Endothelial cell of umbilical vein (primary cell): ENCODE measurements at regions not wholly inside any gene's neighbourhood (a gene's known extent, or its start where the extent isn't known, plus 50 kb on each side); places are given as distances from the start of the nearest gene placed in this dataset.

ENCODE experiments used
- BruUV-seq: library from RNA; stranded (reverse); fragments of 400-500 nt; replicated peaks from 2 replicates; lab custom pipeline; 2021; lab: Mats Ljungman, UMichigan
- CTCF ChIA-PET: fragments of 300-600, 350-600 bp; sonication (Branson Sonifier 250); formaldehyde crosslinking; loops from one replicate; lab custom pipeline; 2021; ENCODE audit warnings: antibody characterized with exemption, inconsistent platforms; lab: Charles Lee
- POLR2A ChIA-PET: fragments of 300-600, 350-600 bp; sonication (Branson Sonifier 250); formaldehyde crosslinking; loops from one replicate; lab custom pipeline; 2021; ENCODE audit warnings: antibody characterized with exemption, inconsistent platforms; lab: Charles Lee
- DNase-seq: peaks from one replicate; pipeline ENCODE4 v3.0.0-alpha.2; 2011; ENCODE audit warnings: low read depth, low spot score
- FAIRE-seq: peaks from 2 replicates; lab custom pipeline; 2011; peaks lifted over from hg19 to GRCh38; lab: Jason Lieb, UNC
- H2AFZ ChIP-seq: 2 replicates; pipeline ENCODE4 v1.6.0; 2012; ENCODE audit warnings: low read depth, low read length, control low read depth, inconsistent platforms
- H3K27ac ChIP-seq: 2 replicates; pipeline ENCODE4 v1.5.1; 2011; ENCODE audit warnings: low read depth, mild to moderate bottlenecking, control low read depth, low read length, moderate library complexity; ENCODE audit not compliant: insufficient read depth
- H3K27me3 ChIP-seq, 2 experiments: 2 replicates each; pipeline versions ENCODE4 v1.6.0 to v1.6.1; 2011; ENCODE audit warnings: low read length in 2 of 2, mixed read lengths in 1 of 2; ENCODE audit not compliant: control insufficient read depth in 2 of 2, insufficient read depth in 2 of 2
- H3K36me3 ChIP-seq, 2 experiments: 2 replicates in 1 of 2; 3 replicates in 1 of 2; pipeline ENCODE4 v1.5.1; 2011; ENCODE audit warnings: low read length in 2 of 2, mild to moderate bottlenecking in 1 of 2, moderate library complexity in 1 of 2; ENCODE audit not compliant: control insufficient read depth in 2 of 2, insufficient read depth in 2 of 2; ENCODE audit errors: extremely low read depth in 1 of 2
- H3K4me1 ChIP-seq: 3 replicates; pipeline ENCODE4 v1.5.1; 2011; ENCODE audit warnings: mild to moderate bottlenecking, low read length; ENCODE audit not compliant: control insufficient read depth, insufficient read depth; ENCODE audit errors: extremely low read depth
- H3K4me2 ChIP-seq: 2 replicates; pipeline ENCODE4 v1.6.1; 2011; ENCODE audit warnings: low read length, control low read depth, mixed read lengths; ENCODE audit not compliant: insufficient read depth
- H3K4me3 ChIP-seq, 3 experiments: fragments of 200-600 bp in 1 of 3; sonication (generic), shearing (Covaris generic) in 1 of 3; replicated peaks in 1 of 3; 2 replicates each; pipeline ENCODE4 v1.5.1; 2011 to 2016; ENCODE audit warnings: control low read depth in 3 of 3, low read length in 3 of 3, mild to moderate bottlenecking in 2 of 3, inconsistent platforms in 1 of 3, low read depth in 1 of 3, moderate library complexity in 1 of 3; ENCODE audit not compliant: insufficient read depth in 1 of 3
- H3K79me2 ChIP-seq: 2 replicates; pipeline ENCODE4 v1.6.0; 2012; ENCODE audit warnings: low read length, inconsistent platforms; ENCODE audit not compliant: control insufficient read depth, insufficient read depth
- H3K9ac ChIP-seq: replicated peaks from 2 replicates; pipeline ENCODE3; 2011; ENCODE audit warnings: low read length, control low read depth; ENCODE audit not compliant: insufficient read depth; ENCODE audit errors: extremely low read depth
- H3K9me1 ChIP-seq: replicated peaks from 3 replicates; pipeline ENCODE4 v1.6.0; 2011; ENCODE audit warnings: mild to moderate bottlenecking, low read length; ENCODE audit not compliant: control insufficient read depth, insufficient read depth; ENCODE audit errors: extremely low read depth
- H3K9me3 ChIP-seq: replicated peaks from 2 replicates; pipeline ENCODE4 v1.5.1; 2012; ENCODE audit warnings: low read length, inconsistent platforms; ENCODE audit not compliant: control insufficient read depth, insufficient read depth
- H4K20me1 ChIP-seq: replicated peaks from 2 replicates; pipeline ENCODE3; 2011; ENCODE audit warnings: mild to moderate bottlenecking, low read length; ENCODE audit not compliant: control insufficient read depth, insufficient read depth; ENCODE audit errors: extremely low read depth
- EZH2 ChIP-seq: IDR thresholded peaks from 2 replicates; pipeline ENCODE4 v1.6.1; 2012; ENCODE audit warnings: borderline replicate concordance, low read depth, mild to moderate bottlenecking, moderate library complexity, low read length, inconsistent platforms; ENCODE audit not compliant: severe bottlenecking
- GATA2 ChIP-seq: IDR thresholded peaks from 2 replicates; pipeline ENCODE4 v1.7.0; 2011; ENCODE audit warnings: low read depth, mild to moderate bottlenecking, moderate library complexity, mixed read lengths, low read length; ENCODE audit not compliant: insufficient read length, insufficient read depth
- JUN ChIP-seq: IDR thresholded peaks from 2 replicates; pipeline ENCODE4 v1.6.1; 2011; ENCODE audit warnings: borderline replicate concordance, low read depth; ENCODE audit not compliant: insufficient read length, insufficient read depth
- MAX ChIP-seq: IDR thresholded peaks from 2 replicates; pipeline ENCODE4 v1.6.1; 2011; ENCODE audit not compliant: insufficient read depth, insufficient read length
- MYC ChIP-seq: IDR thresholded peaks from one replicate; pipeline ENCODE4 v1.6.1; 2011; ENCODE audit warnings: mild to moderate bottlenecking, low read depth, low read length
- POLR2A ChIP-seq: IDR thresholded peaks from 2 replicates; pipeline ENCODE4 v1.6.1; 2012; ENCODE audit warnings: low read depth, mild to moderate bottlenecking, control low read depth, low read length
- POLR2AphosphoS5 ChIP-seq: IDR thresholded peaks from 2 replicates; pipeline ENCODE4 v1.6.1; 2012; ENCODE audit warnings: low read depth, mild to moderate bottlenecking, control low read depth, low read length, moderate library complexity; ENCODE audit not compliant: insufficient read depth
- dilution Hi-C: fragments of 300-500 bp; cut with MboI; formaldehyde crosslinking; loops from one replicate; pipeline ENCODE4 v1.15.0; 2019; ENCODE audit warnings: low sequenced_read_pairs; ENCODE audit not compliant: extremely low pct_ligation_motif_present
- intact Hi-C: fragments of 100-400 bp; cut with micrococcal nuclease; formaldehyde crosslinking; loops from one replicate; pipeline ENCODE4 v1.10.0; 2022
- TF ChIP-seq, protein P1 (sequence below), 2 donors: IDR thresholded peaks; 1 replicate in 1 of 2; 2 replicates in 1 of 2; pipeline ENCODE4 v1.5.1; 2011; ENCODE audit warnings: low read length in 2 of 2, mild to moderate bottlenecking in 2 of 2, moderate library complexity in 2 of 2, control low read depth in 1 of 2, inconsistent platforms in 1 of 2, low read depth in 1 of 2; ENCODE audit not compliant: insufficient read depth in 1 of 2; ENCODE audit errors: extremely low read depth in 1 of 2

- POLR2A ChIA-PET = no interaction called here
- dilution Hi-C loops = no loop called here
- no peaks in the 10 kb centered on the region for H3K9me3 ChIP-seq
These were observed 418.8 kb upstream of the NR2F2 start for GRCh38 chr15:95911570-95912279.

More at GRCh38 chr15:95911570-95912279, 418.8 kb upstream of the NR2F2 start:
- H3K27me3 ChIP-seq = no peaks in the 10 kb centered on the region
- intact Hi-C loops = no loop called here
- no peaks in the 10 kb centered on the region for H3K9me1 ChIP-seq
- H2AFZ ChIP-seq = no peak overlapping the region
- H3K79me2 ChIP-seq = no peaks in the 10 kb centered on the region
- H3K4me2 ChIP-seq = no peak overlapping the region
- no peak overlapping the region for H3K9ac ChIP-seq
- no peak overlapping the region for H3K27ac ChIP-seq
- no peak overlapping the region for H3K4me3 ChIP-seq
- no peaks in the 10 kb centered on the region for H4K20me1 ChIP-seq
- no peaks in the 10 kb centered on the region for H3K4me1 ChIP-seq
- no peaks in the 10 kb centered on the region for H3K36me3 ChIP-seq
- CTCF ChIA-PET = interaction anchor here (1.5 kb wide), 1 partner anchor 8 kb away, joined by 4 read pairs; no protein-coding TSS in a partner anchor
- TF ChIP-seq POLR2AphosphoS5 (no peak), JUN (no peak), GATA2 (no peak), EZH2 (no peak), POLR2A (no peak), MAX (no peak), MYC (no peak)
- TF ChIP-seq, protein P1, sequence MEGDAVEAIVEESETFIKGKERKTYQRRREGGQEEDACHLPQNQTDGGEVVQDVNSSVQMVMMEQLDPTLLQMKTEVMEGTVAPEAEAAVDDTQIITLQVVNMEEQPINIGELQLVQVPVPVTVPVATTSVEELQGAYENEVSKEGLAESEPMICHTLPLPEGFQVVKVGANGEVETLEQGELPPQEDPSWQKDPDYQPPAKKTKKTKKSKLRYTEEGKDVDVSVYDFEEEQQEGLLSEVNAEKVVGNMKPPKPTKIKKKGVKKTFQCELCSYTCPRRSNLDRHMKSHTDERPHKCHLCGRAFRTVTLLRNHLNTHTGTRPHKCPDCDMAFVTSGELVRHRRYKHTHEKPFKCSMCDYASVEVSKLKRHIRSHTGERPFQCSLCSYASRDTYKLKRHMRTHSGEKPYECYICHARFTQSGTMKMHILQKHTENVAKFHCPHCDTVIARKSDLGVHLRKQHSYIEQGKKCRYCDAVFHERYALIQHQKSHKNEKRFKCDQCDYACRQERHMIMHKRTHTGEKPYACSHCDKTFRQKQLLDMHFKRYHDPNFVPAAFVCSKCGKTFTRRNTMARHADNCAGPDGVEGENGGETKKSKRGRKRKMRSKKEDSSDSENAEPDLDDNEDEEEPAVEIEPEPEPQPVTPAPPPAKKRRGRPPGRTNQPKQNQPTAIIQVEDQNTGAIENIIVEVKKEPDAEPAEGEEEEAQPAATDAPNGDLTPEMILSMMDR (IDR thresholded peaks at IDR 0.05; ENCODE audit: extremely low read depth in 1 of 2, insufficient read depth in 1 of 2, low read depth in 1 of 2, low read length in 2 of 2) = no peak
- FAIRE-seq = no peak
- no TSS peak for BruUV-seq
- no peak for DNase-seq
